K562 (cell line): ENCODE measurements at regions not wholly inside any gene's neighbourhood (a gene's known extent, or its start where the extent isn't known, plus 50 kb on each side); places are given as distances from the start of the nearest gene placed in this dataset.

Source experiments
- ATF1 ChIP-seq, 2 experiments: fragments of 450-650 bp in 1 of 2; IDR thresholded peaks; 2 replicates each; pipeline ENCODE4 v1.6.1; 2016; ENCODE audit warnings: missing compliant biosample characterization in 1 of 2, missing genetic modification characterization in 1 of 2
- ATF2 ChIP-seq: sonication (generic); formaldehyde crosslinking; IDR thresholded peaks from 2 replicates; pipeline ENCODE4 v1.8.1; 2022; ENCODE audit warnings: missing genetic modification reagents
- FOXP4 ChIP-seq: sonication (generic); formaldehyde crosslinking; IDR thresholded peaks from 2 replicates; pipeline ENCODE4 v1.8.0; 2022; ENCODE audit warnings: mild to moderate bottlenecking, missing genetic modification reagents, borderline replicate concordance
- LEF1 ChIP-seq: fragments of 450-650 bp; IDR thresholded peaks from 2 replicates; pipeline ENCODE4 v1.6.1; 2016; ENCODE audit warnings: mild to moderate bottlenecking
- MECOM ChIP-seq: fragments of 250-450 bp; sonication (Bioruptor Pico); IDR thresholded peaks from 2 replicates; pipeline ENCODE4 v1.8.0; 2022; ENCODE audit warnings: inconsistent platforms
- MGA ChIP-seq: fragments of 450-650 bp; IDR thresholded peaks from 2 replicates; pipeline ENCODE4 v1.6.1; 2016; ENCODE audit warnings: mild to moderate bottlenecking, moderate library complexity
- PHB2 ChIP-seq: fragments of 450-650 bp; IDR thresholded peaks from 2 replicates; pipeline ENCODE4 v1.6.1; 2017; ENCODE audit warnings: low read depth
- PREB ChIP-seq: sonication (generic); formaldehyde crosslinking; IDR thresholded peaks from 2 replicates; pipeline ENCODE4 v1.8.1; 2023; ENCODE audit warnings: mild to moderate bottlenecking, missing genetic modification reagents
- SMARCB1 ChIP-seq: IDR thresholded peaks from 2 replicates; pipeline ENCODE4 v1.6.1; 2011; ENCODE audit warnings: improper control_type of control experiment, low read depth; ENCODE audit not compliant: insufficient read length
- STAT5A ChIP-seq: IDR thresholded peaks from 2 replicates; pipeline ENCODE4 v1.6.1; 2012; ENCODE audit warnings: low read length, inconsistent platforms, borderline replicate concordance
- TCF7L2 ChIP-seq: fragments of 150-350 bp; IDR thresholded peaks from 2 replicates; pipeline ENCODE4 v1.6.1; 2016; ENCODE audit warnings: low read depth, mild to moderate bottlenecking, low read length, moderate library complexity
- ZC3H8 ChIP-seq: fragments of 450-650 bp; IDR thresholded peaks from 2 replicates; pipeline ENCODE4 v1.6.1; 2017
- ZNF316 ChIP-seq: fragments of 450-650 bp; IDR thresholded peaks from 2 replicates; pipeline ENCODE4 v1.6.1; 2016
- ZNF699 ChIP-seq: fragments of 250-450 bp; sonication (Bioruptor Pico); IDR thresholded peaks from 2 replicates; pipeline ENCODE4 v1.8.0; 2021; ENCODE audit warnings: mild to moderate bottlenecking, moderate library complexity; ENCODE audit not compliant: insufficient replicate concordance

- no peak for TF ChIP-seq MECOM (CRISPR knock-in tag)
- no peak for TF ChIP-seq ZNF699 (CRISPR knock-in tag)
- no peak for TF ChIP-seq FOXP4
- TF ChIP-seq ZC3H8 = no peak
- no peak for TF ChIP-seq STAT5A
- no peak for TF ChIP-seq ATF2
- no peak for TF ChIP-seq PREB
- no peak for TF ChIP-seq PHB2
- TF ChIP-seq SMARCB1 = no peak
- TF ChIP-seq ATF1 (CRISPR knock-in tag; IDR thresholded peaks at IDR 0.05) = no peak
- 0 out of 2 replicates have a peak, but pooled peaks have one; percentile 25 for TF ChIP-seq ATF1 (tag; IDR thresholded peaks at IDR 0.05)
- TF ChIP-seq LEF1 = no peak
- TF ChIP-seq ZNF316 = peak; percentile 41; the same call in 1 of the 2 replicates
- no peak for TF ChIP-seq TCF7L2
- TF ChIP-seq MGA = no peak
Measured at GRCh38 chr7:12805957-12806356, 118.5 kb downstream of the ARL4A start (continued).
